ENCODE measurements at regions not wholly inside any gene's neighbourhood (a gene's known extent, or its start where the extent isn't known, plus 50 kb on each side); places are given as distances from the start of the nearest gene placed in this dataset.
"Not testable (repeated sequence)": the region's sequence is repeated elsewhere in the genome, so short reads cannot be mapped to it uniquely, and the experiment has no call there.

DNA sequence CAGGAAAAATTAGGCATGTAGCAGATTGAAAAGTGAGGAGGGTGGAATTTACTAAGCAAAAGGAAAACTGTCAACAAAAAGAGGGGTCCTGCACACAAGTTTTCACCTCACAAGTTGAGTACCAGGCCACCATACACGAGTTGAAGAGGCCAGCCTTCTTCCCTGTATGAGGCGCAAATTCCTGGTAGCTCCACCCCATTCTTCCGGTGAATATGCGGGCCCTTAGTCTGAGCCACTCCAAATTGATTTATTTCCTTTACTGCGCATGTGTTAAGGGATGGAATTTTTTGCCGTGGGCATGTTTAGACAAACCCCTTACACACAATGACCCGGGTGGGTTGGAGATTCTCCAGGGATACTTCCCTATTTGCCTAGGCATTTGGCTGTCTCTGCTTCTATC is 942.1 kb upstream of the GRIA3 start:
- no peak for DNase-seq

DNA sequence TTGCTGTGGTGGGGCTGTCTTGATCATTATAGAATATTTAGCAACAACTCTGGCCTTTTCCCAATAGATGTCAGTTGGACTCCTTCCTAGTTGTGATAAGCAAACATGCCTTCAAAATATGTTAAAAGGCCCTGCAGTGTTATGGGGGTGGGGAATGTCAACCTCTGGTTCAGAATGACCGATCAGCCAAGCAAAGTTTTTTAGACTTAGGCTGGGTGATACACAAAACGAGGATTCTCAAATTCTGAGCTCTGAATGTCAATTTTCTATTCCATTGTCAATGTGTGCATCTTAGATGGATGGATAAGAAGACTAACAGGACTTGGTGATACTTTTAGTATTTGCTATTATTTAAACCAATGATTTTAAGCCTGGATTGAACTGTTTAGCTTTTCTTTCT is 940.0 kb upstream of the GRIA3 start:
- DNase-seq = no peak

DNA sequence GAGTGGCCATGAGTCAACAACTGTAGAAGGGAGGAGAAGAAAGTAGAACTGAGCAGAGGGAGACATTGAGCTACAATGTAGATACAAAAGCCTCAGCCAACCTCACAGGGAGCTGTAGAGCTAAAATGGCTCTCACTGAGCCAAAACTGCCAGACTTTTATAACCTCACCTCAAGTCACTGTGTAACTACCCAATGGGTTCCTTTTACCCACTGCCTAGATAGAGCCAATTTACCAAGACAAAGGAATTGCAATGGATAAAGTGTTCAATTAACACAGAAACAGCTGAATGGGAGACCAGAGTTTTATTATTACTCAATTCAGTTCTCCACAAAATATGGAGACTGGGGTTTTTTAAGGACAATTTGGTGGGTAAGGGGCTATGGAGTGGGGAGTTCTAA is 938.9 kb upstream of the GRIA3 start:
- DNase-seq = no peak

DNA sequence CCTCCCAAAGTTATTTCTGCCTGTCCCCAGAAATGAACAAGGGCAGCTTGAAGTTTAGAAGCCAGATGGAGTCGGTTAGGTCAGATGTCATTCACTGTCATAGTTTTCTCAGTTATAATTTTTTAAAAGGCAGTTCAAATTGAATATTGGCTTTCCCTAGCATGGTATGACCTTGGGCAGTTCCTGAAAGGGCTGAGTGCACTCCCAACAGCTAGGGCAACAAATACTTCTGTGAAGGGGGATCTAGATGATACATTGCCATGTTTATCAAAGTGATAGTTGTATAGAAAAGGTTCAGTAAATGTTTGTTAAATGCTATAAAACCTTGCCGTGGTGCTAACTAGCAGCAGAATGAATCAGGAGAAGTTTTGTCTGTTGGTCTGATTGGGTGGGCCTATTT is 938.1 kb upstream of the GRIA3 start:
- no peak for DNase-seq

DNA sequence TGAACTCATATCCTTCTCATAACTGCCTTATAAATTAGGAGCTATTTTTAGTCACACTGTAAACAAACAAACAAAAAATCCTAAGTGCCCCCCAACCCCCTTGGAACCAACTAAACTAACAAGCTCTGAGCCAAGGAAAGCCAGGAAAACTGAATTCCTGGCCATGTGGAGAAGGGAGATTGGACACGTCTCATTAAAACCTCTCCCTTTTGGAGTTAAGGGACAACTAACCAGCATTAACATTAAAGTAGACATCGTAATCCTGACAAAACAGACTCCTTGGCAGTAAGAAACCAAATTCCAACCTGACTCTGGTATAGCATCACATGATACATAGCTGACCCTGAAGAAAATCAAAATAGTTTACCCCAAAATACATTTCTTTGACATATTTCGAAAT is 937.1 kb upstream of the GRIA3 start:
- no peak for DNase-seq

DNA sequence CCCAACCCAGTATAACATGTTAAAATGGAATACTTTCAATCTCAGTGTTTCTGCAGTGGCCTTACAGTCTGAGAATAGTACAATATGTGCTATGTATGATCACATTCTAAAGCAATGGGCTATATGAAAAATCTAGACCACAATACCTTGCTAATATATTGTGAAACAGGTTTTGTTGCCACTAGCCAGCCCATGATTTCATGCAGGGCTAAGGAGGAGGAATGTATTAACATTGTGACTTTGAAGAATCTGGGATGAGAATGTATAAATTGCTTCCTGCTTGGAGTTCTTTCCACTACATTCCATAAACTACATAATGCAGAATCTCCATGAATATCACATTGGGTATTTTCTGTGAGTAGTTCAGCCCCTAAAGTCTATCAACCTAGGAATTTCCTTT is 935.4 kb upstream of the GRIA3 start:
- DNase-seq = no peak

DNA sequence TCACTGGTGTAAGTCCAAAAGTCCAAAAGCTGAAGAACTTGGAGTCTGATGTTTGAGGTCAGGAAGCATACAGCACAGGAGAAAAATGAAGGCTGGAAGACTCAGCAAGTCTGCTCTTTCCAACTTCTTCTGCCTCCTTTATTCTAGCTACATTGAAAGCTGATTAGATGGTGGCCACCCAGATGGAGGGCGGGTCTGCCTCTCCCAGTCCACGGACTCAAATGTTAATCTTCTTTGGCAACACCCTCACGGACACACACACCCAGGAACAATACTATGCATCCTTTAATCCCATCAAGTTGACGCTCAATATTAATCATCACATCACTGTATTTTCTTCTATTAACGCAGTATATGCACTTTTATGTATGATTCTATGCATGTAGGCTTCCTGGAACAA is 931.6 kb upstream of the GRIA3 start:
- no peak for DNase-seq

DNA sequence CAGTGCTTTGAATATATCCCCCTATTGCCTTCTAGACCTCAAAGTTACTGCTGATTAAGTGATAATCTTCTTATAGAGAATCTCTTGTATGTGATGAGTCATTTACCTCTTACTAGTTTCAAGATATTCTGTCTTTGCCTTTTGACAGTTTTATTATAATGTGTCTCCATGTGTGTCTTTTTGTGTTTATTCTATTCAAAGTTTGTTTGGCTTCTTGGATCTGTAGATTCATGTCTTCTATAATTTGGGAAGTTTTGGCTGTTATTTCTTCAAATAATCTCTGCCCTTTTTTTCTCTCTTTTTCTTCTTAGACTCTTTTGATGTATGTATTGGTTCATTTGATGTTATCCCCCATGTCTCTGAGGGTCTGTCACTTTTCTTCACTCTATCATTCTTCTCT is 915.7 kb upstream of the GRIA3 start:
- no peak for DNase-seq

DNA sequence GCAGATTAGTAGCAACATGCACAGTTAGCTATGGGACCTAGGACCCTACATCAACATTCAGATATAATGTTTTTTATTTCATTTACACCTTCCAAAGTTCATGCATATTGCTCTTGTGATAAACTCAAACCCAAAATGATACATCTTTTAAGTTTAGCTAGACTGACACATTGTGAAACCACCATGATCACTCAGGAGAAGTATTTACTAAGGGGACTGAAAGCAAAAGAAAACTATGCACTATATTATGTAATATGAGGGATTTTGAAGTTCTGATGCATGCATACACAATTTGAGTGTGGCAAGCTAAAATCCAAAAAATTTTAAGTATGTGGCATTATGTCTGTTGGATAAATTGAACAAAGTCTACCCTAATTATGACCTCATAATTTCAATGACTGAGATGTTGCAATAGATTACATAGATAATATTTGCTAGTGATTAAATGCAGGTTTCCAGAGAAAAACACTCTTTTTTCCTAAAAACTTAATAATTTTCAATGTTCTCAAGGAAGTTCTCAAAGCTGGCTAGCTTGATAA is 914.8 kb upstream of the GRIA3 start:
- no peak for DNase-seq

DNA sequence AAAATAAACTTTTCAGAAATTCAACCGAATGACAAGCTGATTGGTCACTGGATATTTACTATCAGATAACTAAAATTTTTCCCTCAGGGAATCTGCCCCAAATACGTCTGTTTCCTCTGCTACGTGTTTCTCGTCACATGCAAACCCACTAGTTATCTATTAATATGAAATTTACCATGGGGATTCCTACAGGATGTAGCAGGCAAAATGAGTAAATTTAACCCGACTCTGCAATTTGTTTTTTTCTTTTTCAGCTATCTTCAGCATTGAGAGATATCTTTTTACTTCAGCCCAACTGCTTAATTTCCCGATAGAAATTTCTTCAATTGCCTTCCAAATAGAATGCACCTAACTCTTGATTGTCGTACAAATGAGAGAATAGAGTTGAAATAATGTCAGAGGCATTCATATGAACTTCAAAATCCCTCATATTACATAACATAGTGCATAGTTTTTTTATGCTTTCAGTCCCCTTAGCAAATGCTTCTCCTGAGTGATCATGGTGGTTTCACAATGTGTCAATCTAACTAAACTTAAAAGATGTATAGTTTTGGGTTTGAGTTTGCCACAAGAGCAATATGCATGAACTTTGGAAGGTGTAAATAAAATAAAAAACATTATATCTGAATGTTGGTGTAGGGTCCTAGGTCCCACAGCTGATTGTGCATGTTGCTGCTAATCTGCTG is 913.1 kb upstream of the GRIA3 start:
- DNase-seq = no peak

DNA sequence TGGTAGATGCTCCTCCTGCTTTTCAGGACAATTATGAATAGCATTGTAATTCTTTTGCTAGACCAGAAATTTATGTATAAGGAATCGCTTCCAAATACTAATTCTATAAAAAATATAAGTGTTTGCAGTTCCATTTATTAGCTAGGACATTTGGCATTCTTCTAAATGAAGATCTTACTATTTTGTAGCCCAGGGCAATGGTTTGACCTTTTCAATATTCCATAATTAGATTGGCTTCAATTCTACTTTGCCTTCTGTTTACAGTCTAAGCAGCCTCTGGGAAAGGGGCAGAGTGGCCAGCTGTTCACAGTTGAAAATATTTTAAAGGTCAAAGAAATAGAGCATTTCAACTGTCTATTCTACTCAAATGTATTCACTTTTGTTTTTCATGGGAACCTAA is 912.1 kb upstream of the GRIA3 start:
- DNase-seq = no peak

DNA sequence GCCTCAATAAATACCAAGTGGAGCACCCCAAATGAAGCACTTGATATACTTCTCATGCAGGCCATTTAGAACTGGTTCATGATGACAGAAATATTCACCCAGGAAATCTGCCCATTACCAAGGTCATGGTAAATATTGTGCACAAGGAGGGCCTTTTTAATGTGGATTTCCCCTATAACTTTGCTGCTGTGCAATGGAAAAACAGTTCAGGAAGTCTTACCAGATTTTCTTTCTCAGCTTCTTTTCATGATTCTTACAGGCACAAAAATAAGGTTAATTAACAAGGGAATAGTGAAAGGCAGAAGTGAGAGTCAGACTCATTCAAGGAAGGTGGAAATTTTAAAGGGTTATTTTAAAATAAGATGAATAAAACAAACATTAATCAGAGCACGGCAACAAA is 904.3 kb upstream of the GRIA3 start:
- DNase-seq = no peak

DNA sequence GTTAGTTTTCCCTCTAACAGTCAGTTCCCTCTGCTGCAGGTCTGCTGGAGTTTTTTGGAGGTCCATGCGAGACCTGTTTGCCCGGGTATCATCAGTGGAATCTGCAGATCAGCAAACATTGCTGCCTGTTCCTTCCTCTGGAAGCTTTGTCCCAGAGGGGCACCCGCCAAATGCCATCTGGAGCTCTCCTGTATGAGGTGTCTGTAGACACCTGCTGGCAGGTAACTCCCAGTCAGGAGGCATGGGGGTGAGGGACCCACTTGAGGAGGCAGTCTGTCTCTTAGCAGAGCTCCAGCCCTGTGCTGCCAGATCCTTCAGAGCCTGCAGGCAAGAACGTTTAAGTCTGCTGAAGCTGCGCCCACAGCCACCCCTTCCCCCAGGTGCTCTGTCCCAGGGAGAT is 884.3 kb upstream of the GRIA3 start:
- not testable (repeated sequence) for DNase-seq

DNA sequence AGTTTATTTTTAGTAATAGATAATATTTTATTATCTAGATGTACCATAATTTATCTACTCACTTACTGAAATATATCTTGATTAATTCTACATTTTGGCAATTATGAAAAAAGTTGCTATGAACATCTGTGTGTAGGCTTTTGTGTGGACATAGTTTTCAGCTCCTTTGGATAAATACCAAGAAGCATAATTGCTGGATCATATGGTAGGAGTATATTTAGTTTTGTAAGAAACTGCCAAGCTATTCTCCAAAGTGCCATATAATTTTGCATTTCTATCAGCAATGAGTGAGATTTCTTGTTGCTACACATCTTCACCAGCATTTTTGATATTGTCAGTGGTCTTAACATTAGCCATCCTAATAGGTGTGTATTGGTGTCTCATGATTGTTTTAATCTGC is 882.6 kb upstream of the GRIA3 start:
- DNase-seq = no peak

DNA sequence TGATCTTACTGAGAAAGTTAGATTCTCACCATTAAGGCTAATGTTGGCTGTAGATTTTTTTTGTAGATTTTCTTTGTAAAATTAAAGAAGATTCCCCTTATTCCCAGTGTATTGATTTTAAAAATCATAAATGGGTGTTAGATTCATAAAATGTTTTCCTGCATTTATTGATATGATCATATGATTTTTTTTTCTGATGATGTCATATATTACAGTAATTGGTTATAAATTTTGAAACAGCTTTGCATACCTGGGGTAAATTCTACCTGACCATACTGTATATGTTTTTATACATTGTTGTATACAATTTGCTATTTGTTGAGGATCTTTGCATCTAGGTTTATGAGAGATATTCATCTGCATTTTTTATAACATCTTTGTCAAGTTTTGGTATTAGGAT is 880.3 kb upstream of the GRIA3 start:
- DNase-seq = no peak

DNA sequence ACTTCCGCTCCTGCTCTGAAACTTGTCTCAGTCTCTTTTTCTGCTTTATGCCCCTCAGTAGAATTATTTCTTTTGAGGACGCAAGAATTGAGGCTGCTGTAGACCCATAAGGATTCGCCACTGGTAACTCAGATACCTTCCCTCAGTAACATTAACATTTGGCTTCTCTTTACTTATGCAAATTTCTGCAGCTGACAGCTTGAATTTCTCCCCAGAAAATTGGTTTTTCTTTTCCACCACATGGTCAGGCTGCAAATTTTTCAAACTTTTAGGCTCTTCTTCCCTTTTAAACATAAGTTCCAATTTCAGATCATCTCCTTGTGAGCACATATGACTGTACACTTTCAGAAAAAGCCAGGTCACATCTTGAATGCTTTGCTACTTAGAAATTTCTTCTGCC is 839.3 kb upstream of the GRIA3 start:
- DNase-seq = no peak

DNA sequence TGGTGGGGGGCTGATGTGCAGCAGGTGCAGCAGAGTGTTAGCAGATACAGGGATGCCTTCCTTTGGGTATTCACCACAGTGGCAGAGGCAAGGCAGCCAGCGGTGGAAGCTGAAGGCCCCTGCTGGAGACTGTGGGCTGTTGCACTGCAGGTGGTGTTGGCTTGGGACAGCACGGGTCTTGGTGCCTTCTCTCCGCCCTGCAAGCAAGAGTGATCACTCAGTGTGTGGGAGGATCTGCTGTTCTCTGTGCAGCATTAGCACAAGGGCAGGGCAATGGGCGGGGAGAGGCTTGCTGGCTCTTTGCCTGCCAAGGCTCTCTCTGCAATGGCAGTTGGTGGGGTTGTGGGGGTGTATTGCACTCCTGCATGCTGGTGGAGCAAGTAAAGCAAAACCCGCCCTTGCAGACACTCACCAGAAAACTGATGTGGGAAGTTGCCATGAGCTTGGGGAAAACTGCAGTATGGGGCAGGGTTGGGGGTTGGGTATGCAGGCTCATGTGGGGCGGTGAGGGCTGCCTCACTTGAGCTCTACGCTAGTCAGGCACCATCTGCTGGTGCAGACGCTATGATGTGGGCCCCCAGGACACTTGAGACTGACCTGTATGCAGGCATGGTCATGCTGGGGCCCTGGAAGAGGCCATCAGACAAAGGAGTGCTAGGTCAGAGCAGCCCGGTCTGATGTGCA is 820.8 kb upstream of the GRIA3 start:
- no peak for DNase-seq

DNA sequence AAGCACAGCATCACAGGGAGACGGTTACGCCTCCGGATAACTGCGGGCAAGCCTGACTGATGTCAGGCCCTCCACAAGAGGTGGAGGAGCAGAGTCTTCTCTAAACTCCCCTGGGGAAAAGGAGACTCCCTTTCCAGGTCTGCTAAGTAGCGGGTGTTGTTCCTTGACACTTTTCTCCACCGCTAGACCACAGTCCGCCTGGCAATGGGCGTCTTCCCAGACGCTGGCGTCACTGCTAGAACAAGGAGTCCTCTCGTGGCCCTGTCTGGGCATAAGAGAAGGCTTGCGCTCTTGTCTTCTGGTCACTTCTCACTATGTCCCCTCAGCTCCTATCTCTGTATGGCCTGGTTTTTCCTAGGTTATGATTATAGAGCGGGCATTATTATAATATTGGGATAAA is 808.5 kb upstream of the GRIA3 start:
- DNase-seq = not testable (repeated sequence)

DNA sequence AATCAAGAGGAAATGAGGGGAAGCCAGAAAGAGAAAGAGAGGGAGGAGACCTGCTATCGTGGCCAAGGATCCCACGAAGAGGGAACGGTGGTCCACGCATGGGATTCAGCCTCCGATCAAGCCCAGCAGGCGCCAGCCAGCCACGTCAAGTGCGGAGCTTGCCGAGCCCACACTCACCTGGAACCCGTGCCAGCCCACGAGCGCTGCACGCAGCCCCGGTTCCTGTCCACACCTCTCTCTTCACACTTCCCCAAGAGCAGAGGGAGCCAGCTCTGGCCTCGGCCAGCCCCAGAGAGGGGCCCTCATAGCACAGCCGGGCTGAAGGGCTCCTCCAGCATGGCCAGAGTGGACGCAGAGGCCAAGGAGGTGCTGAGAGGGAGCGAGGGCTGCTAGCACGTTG is 795.1 kb upstream of the GRIA3 start:
- DNase-seq = no peak

DNA sequence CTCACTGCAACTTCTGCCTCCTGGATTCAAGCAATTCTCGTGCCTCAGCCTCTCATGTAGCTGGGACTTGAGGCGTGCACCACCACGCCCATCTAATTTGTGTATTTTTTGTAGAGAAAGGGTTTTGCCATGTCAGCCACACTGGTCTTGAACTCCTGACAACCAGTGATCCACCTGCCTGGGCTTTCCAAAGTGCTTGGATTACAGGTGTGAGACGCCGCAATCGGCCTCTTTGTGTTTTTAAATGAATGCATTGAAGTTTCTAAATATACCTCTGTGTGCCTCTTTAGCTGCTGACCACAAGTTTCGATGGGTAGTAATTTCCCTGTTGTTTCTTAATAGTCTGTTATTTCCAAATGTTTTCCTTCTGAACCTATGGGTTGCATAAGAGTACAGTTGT is 765.3 kb upstream of the GRIA3 start:
- DNase-seq = no peak

DNA sequence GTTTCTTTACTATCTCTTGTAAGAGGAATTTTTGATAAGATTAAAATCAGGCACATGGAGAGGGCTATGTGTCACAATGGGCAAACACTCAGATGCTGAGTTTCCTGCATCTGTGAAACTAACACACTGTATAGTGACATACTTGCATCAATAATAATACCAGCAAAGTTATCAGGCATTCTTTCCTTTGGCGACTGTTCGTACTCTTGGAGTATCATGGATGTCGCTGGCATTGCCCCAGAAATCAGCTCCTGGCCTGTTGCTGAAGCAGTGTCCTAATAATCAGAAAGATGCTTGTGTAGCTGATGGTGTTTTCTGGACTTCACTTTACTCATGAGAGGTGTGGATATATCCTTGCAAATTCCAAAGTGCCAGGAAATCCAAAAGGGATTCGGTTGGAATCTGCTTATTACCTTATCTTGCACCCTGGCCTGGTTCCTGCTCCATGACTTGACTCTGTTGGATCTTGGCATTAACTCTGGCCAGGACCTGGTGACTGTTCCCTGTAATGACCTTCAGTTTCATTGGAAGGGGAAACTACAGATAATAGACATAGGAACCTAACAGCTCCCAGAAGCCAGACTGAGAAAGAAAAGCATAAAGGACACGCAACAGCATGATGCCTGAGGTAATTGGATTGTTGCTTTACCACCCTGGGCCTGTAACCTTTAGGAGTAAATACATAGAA is 762.5 kb upstream of the GRIA3 start:
- no peak for DNase-seq

DNA sequence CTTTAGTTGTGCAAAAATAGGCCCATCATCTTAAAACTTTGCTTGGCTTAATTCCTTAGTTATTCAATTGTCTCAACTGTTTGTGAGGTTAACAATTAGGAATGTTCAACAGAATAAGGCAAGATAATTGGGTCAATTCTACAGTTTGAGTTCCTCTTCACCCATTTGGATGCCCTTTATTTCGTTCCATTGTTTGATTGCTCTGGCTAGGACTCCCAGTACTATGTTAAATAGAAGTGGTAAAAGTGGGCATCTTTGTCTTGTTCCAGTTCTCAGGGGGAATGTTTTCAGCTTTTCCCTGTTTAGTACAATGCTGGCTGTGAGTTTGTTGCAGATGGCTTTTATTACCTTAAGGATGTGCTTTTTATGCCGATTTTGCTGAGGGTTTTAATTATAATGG is 761.5 kb upstream of the GRIA3 start:
- DNase-seq = no peak

DNA sequence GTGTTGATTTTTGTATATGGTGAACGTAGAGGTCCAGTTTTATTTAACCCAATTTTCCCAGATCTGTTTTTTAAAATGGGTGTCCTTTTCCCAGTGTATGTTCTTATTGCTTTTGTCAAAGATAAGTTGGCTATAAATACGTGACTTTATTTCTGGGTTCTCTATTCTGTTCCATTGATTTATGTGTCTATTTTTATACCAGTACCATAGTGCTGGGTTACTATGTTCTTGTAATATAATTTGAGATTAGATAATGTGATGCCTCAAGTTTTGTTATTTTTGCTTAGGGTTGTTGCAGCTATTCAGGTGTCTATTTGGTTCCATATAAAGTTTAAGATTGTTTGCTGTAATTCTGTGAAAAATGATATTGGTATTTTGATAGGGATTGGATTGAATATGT is 749.1 kb upstream of the GRIA3 start:
- no peak for DNase-seq

DNA sequence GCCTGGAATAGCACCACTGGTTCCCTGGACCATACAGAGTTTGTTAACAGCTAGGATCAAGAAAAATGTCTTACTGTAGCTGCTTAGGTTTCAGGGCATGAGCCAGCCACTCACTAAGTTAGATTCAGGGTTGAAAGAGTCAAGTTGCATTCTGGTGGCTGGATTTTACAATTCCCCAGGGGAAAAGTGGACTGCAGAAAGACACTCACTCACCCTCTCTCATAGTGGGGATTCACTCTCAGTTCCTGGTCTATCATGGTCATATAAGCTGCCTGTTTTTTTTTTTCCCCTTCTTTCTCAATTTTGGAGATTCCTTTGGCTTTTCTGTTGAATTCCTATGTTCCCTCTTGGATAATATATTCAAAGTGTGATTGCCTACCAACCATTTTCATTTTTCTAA is 744.2 kb upstream of the GRIA3 start:
- no peak for DNase-seq

Data from COR-L47 (cell line).